HG03025 (cell line): ENCODE measurements at regions not wholly inside any gene's neighbourhood (a gene's known extent, or its start where the extent isn't known, plus 50 kb on each side); places are given as distances from the start of the nearest gene placed in this dataset.
A peak's percentile ranks its signal among the peaks of the same experiment; 100 is the strongest.

ENCODE experiments used
- ATAC-seq: cut with Tn5 transposase; IDR thresholded peaks from one replicate; pipeline ENCODE4 v1.9.1; 2021; ENCODE audit warnings: mild to moderate bottlenecking, moderate library complexity; ENCODE audit not compliant: unreplicated experiment, low FRiP score

DNA sequence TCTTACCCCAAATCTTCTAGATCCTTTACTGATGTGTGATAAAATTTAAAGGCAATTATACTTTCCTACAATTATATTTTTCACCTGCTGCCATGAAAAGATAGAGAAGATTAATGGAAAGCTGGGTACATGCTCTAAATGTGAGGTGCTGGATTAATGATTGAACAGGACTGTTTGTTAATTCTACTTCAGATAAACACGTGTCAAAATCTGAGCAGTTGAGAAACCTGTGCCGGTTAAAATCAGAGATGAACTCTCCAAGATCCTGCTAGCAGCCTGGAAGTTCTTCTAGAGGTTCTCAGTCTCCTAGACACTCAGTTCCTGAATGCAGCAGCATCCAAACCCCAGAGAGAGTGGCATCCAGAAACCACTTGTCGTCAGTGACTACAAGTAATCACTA, 69.2 kb downstream of the INHBA start:
- ATAC-seq, result no peak

DNA sequence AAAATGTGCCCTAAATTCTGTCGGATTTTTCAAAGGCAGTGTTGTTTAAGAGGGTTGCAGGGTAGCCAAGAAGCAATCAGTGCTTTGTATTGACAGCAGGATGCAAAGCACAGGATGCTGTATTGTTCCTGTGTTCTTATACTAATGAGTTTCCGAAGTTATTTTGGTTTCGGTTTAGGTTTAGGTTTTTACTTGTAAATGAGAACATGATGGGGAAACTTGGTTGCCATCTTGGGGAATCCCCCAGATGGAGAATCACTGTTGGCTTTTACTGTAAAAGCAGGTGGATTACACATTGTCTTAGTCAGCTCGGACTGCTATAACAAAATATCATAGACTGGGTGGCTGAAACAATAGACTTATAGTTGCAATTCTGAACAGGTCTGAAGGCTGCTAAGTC, 72.1 kb downstream of the INHBA start:
- peak; percentile 72 for ATAC-seq

DNA sequence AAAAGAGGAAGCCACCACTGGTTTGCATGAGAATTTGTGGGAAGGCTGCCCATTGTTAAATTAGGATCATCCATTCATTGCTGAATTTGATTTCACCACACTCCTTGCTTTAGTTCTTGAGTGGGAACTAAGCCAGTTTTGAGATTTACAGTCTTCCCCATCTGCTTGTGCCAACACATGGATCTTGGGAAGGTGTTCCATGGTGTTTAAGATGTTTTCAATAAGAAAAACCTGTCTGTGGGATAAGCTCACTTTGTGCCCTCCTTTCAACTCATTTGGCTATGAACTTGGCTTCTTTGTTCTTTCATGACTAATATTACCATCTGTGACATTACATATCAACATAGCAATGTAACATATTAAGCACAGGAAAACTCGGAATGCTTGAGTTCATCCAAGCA, 73.2 kb downstream of the INHBA start:
- ATAC-seq, result no peak

DNA sequence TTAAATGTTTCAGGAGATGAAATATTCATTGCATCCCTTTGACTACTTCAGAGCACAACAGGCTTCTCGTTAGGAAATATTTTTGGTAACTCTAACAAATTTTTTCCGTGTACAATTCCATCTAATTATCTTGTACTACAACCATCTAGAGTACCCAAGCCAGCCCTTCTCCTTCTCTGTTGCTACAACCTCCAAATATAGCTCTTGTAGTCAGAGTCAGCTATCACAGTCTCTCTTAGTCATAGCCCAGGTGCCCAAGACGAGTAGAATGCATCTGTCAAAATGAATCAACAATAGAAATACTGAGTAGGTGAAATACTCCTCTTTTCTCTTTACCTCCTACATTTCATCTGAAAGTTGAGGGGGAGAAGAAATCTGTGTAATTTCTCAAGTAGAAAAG, 74.0 kb downstream of the INHBA start:
- no peak for ATAC-seq

DNA sequence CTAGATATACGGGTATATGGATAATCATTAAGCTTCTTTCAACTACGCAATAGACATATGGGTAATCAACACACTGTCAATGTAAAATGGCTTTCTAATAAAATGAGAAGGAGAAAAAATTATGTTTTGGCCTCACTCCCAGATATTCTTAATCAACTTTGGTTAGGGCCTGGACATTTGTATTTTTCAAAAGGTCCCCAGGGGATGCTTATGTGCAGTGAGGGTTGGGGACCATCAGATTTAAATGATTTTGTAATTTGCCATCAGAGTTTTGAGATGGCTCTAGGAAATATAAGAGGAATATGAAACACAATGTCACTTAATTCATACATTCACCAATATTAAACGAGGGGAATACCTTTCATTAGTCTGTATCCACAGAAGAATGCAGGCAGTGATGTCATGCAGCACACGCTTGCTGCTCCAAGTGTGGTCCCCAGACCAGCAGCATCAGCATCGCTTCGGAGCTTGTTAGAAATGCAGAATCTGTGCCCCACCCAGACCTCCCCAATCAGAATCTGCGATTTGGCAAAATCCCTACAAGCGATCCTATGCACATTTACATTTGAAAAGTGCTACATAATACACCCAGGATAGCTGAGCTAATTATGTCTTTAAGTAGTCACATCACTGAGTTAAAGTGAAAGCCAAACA, 75.1 kb downstream of the INHBA start:
- no peak for ATAC-seq

DNA sequence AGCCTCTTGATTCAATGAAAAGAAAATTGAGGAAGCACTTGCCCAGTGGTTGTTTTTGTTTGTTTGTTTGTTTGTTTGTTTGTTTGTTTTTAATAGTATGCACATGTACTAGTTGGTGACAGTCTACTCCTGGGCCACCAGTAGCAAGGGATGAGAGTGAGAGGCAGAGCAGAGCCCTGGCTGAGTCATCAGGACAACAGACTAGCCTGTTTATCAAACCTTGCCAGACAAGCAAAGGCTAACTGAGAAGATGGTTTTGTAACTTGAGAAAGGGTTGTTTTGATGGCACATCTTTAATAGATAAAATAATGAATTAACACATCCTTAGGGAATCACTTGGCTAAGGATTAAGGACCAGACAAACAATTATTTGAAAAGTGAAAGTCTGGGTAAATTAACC, 78.1 kb downstream of the INHBA start:
- ATAC-seq, result no peak

DNA sequence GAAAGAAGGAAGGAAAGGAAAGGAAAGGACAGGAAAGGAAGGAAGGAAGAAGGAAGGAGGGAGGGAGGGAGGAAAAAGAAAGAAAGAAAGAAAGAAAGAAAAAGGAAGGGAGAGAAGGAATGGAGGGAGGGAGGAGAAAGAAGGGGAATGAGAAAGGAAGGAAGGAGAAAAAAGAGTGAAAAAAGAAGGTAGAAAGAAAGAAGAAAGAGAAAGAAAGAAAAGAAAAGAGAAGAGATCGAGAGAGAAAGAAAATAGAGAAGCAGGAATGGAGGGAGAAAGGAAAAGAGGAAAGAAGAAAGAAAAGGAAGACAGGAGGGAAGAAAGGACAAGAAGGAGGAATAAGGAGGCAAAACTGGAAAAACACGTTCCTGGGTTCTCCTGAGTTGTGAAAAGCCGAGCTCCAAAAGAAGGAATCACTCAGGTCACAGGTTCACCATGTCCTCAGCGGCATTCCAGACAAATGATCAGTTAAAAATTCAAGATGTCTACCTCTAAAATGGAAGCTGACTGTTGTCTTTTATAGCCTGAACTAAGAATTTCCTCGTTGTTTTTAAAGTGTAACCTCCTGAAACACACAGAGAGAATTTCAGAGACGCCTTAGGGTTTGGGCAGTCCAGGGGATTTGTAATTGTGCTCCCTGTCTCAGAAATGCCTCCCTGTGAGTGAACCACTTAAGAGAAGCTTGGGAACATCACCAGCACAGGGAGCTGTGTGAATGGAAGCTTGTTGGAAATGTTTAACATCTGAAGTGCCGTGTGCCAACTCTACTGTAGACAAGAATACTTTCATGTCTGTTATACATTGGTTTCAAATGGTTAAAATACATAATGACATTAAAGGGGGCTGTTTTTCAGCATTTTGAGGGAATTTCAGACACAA, 80.7 kb downstream of the INHBA start:
- ATAC-seq, result no peak

DNA sequence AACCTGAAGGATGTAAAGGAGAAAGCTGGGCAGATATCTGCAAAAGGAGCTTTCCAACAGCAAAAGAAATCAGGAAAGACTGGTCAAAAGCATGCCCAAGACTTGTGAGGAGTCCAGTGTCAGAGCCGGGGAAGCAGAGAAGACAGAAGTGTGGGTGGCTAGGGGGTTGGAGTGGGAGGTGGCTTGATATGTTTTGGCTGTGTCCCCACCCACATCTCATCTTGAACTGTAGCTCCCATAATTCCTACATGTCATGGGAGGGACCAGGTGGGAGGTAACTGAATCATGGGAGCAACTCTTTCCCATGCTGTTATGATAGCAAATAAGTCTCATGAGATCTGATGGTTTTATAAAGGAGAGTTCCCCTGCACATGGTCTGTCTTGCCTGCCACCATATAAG, 84.9 kb downstream of the INHBA start:
- ATAC-seq, result no peak

DNA sequence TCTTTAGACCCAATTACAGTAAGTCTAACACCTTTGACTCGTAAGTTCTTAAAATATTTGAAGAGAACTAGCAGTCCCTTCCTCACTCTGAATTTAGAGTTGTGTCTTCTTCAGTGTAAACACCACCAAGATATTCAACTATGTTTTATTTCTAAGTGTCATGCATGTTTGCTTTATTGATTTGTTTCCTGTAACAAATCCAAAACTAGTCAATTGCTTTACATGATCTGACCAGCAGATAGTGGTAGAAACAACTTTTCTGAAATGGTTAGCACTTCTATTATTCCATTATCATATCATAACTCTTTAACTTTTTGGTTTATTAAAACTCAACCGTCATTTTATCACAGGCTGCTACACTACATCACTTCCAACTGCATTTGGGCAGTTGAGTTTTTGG, 90.1 kb downstream of the INHBA start:
- ATAC-seq, result no peak

DNA sequence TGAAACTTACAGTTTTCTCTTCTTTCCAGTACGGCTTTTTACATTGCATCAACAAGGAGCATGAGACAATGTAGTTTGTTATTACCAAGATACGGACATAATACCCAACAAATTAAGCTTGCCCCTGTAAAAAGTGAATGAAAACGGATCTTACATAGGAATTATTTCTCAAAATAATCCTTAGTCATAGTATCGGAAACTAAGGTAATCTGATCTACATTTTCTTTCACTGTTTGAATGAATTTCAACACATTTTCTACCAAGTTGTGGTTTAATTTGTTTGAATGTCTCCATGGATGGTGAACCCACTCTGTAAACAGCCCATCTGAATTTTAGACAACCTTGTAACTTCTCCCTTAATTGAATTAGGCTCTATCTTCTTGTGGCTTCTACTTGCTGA, 90.5 kb downstream of the INHBA start:
- ATAC-seq, result no peak

DNA sequence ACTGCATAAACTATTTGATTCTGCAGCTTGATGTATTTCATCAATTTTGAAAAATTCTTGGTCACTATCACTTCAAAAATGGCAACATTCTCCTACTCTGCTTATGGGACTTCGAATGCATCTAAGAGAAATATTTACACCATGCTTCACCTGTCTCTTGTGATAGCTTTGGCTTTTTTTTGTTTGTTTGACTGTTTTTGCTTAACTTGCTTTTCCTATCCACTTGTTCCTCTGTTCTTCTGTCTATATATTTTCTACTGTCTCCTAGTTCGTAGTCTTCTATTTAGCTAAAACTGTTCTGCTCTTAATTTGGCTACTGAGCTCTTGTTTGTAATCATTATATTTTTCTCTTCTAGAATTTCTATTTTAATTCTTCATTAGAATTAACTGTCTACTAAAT, 94.4 kb downstream of the INHBA start:
- ATAC-seq, result no peak

DNA sequence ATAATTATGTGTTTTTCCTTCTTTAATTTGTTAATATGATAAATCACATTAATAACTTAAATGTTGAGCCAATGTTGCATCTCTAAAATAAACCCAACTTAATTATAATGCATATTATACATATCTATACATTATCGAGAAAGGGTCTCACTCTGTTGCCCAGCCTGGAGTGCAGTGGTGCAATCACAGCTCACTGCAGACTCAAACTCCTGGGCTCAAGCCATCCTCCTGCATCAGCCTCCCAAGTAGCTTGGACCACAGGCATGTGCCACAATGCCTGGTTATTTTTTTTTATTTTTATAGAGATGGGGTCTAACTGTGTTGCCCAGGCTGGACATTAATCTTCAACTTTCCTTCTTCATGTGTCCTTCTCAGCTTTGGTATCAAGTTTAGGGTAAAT, 98.9 kb downstream of the INHBA start:
- ATAC-seq, result no peak

DNA sequence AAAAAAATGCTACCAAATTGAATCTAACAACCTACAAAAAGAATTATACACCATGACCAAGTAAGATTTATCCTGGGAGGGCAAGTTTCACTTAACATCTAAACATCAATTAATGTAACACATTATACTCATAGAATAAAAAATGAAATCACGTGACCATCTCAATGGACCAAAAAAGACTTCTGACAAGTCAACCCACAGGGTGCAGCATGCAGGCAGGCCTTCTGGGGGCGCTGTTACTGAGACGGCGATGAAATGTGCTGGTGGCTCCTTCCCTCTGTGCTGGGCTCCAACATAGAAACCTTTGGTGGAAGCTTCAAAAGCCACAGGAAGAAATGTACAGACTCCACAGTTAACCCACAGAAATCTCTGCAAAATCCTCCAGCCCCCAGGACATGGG, 103.1 kb downstream of the INHBA start:
- ATAC-seq, result no peak

DNA sequence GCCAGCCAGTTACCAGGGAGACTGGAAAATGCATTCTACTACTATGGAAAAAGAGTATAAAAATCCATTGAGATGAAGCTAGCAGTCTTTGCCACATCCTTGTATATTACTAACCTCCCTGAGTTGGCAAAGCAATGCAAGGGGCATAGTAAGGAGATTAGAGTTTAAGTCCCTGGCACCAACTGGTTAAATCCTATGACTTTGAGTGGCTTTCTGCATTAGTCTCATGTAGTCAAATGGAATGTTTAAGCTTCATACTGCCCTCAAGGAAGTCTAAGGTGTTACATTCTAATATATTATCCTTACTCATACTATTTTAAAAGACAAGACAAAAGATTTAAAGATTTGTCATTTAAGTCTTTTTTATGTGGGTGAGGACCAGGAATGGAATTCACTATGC, 110.1 kb downstream of the INHBA start:
- ATAC-seq, result no peak

DNA sequence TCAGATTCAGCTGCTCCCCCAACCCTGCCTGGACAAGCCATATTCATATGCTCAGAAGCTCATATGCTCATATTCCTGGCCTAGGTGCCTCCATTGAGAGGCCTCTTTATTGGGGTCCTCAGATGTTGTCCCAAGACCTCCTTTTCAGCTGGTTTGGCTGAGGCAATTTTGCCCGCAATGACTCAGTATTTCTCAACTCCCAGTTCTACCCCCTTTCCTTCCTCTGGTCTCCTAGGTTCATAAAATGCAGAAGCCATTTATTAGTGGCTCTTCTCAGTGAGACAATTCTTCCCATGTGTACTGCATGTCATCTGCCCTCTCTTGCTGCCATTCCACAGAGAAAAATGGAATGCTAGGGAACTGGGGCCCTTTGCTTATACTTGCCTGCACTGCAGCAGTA, 110.7 kb downstream of the INHBA start:
- ATAC-seq, result no peak

DNA sequence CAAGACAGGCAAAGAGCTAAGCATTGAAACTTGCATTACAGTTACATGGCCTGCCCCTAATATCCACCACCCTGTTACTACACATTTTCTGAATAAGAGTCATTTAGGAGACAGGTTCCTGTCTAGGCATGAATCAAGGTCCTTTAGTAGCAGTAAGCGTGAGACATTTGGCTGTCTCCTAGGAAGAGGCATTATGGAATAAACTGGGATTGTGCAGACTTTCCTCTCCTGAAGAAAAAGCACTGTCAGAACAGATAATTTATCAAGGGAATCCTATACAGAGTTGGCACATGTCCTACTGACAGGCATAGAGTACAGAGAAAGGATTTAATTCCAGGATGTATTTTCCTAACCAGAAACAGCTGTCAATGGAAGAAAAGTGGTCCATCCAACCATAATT, 111.9 kb downstream of the INHBA start:
- ATAC-seq, result no peak

DNA sequence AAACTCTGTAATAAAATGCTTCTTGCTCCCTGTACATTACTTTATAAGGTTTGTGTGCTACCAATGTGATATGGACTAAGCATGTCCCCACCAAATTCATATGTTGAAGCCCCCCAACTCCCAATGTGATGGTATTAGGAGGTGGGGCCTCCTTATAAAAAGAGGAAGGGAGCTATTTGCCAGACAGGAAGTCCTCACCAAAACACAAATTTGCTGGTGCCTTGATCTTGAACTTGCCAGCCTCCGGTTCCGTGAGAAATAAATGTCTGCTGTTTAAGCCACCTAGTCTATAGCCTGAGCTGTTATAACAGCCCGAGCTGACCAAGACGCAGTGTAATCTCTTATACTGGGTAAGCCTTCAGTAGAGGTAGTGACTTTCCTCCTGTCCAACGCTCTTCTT, 114.5 kb downstream of the INHBA start:
- ATAC-seq, result no peak

DNA sequence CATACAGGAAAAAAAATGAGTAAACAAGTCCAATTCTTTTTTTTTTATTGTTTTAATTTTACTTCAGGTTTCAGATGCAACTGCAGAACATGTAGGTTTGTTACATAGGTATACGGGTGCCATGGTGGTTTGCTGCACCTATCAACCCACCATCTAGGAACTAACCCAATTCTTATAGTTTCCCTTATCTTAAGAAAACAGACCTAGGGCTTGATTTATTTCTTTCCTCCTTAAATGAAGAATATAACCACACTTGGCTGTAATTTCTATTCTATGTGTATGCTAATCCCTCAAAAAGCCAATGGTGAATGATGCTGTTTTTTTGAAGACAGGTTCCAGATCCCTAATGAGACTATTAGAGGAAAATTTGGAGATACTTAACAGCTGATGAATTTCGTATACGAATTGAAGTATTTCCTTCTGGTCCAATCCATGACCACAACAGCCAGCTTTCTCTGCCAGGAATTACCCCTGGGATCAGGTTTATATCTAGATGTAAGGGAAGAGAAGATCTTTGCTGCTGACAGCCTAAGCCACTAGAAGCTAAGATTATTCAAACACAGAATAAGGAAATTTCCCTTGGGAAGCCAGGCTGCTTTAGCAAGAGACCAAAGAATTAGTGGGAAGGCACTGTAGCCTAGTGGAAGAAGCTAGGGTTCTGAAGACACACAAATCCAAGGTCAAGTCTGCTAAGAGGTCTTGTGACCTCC, 115.8 kb downstream of the INHBA start:
- no peak for ATAC-seq

DNA sequence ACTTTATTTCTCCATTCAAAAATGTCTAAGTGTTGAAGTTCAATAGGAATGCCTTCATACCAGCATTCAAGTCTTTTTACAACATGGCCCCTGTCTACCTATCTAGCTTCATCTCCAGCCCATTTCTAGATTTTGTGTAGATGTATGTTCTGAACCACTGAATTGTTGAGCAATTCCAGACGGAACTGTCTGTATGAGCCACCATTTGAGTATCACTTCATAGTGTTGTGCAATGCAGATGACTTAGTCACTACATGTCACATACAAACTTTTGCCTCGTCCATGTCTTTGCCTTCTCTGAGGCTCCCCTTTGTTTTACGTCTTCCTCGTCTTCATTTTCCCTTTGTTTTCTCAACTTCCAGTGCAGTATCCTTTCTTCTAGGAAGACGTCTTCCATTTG, 118.1 kb downstream of the INHBA start:
- ATAC-seq, result no peak

DNA sequence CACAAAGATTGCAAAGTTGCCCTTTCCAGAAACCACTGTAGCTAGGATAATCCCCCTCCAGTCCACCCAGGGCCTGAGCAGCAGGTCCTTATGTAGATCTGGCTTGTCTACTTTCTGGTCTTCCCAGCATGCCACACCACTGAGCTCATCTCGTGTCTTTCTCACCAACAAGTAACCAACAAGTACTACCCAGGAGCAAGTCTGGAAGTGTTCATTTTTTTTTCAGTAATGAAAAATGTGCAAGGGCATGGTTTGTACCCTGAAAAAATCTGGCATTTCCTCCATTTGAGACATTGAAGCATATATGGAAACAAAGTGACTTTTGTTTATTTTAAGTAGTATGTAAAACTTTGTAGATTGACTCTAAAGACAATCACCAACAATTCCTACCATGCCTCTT, 120.8 kb downstream of the INHBA start:
- ATAC-seq, result no peak

DNA sequence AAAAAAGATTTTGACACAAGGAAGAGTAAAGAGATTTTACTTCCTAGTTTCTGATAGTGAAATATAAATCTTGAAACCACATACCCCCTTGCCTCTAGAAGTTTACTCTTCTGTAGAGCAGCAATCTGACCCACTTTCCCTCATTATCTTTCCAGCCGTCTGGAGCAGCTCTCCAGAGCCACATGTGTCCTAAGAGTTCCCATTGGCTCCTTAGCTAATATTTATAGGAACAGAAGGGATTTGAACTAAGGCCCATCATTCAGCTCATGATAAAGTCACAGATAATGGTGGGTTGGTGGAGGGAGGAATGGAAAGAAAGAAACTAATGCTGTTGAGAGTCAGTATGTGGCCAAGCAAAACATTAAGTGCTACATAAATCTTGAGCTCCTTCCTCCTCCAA, 121.8 kb downstream of the INHBA start:
- no peak for ATAC-seq
